EH (cell line): ENCODE measurements at regions not wholly inside any gene's neighbourhood (a gene's known extent, or its start where the extent isn't known, plus 50 kb on each side); places are given as distances from the start of the nearest gene placed in this dataset.

Experiments used
- DNase-seq: peaks from one replicate; pipeline ENCODE4 v3.0.0-alpha.2; 2015; ENCODE audit warnings: low read depth

DNA sequence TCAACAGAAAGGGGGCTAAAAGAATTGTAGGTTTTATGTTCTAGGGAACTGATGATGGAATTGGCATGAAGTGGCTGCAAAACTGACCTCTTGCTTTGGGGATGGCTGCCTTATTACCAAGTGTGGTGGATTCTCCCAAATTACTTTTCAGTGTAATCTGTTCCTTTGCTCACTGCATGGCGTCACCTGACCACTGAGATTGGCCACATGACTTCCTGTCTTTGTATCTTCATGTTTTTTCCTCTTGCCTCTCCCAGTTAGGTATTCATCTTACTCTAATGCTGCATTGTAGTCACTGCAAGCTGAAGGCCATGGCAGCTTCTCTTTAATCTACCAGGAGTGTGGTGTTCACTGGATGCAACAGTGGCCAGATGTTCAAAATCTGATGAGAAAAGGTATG lies 257.7 kb upstream of the TNP1 start:
- DNase-seq: no peak

DNA sequence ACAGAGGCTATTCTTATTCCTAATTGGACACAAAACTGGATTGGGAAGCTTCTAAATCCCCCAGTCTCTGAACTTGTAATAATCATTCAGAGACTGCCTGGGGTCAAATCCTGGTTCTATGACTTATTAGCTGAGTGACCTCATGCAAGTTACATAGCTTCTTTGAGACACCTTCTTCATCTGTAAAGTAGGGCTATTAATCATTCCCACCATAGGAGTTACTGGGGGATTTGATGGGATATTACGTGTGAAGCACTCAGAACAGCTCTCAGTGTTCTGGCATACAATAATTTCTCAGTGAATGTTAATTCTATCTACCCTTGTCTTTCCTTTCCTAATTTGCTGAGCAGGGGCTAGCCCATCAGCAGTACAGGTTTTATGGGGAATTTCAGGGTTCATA lies 256.7 kb upstream of the TNP1 start:
- DNase-seq: no peak

- no peak for DNase-seq
Measured at GRCh38 chr2:217114117-217114516, 254.3 kb upstream of the TNP1 start.

- no peak for DNase-seq
Measured at GRCh38 chr2:217113491-217113890, 253.6 kb upstream of the TNP1 start.

- DNase-seq: no peak
Measured at GRCh38 chr2:217110550-217110949, 250.7 kb upstream of the TNP1 start.

DNA sequence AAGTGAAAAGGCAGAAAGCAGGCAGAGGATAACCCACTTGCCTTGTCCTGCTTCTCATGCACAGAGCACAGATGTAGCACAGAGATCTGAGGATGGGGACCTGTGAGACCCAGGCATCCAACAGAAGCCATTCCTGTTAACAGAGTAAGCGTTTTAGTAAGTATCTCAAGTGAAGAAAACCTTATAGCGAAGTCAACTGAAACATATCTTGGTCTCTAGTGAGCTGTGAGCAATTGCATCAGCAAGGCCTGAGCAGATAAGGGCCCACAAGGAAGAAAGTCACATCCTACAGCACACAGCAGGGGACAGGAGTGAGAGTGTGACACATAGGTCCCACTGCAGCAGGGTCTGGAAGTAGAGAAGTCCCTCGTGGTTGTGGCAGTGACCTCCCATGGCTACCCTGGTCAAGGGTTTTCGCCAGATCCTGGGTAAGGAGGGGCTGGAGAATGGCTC lies 248.7 kb upstream of the TNP1 start:
- DNase-seq: no peak

DNA sequence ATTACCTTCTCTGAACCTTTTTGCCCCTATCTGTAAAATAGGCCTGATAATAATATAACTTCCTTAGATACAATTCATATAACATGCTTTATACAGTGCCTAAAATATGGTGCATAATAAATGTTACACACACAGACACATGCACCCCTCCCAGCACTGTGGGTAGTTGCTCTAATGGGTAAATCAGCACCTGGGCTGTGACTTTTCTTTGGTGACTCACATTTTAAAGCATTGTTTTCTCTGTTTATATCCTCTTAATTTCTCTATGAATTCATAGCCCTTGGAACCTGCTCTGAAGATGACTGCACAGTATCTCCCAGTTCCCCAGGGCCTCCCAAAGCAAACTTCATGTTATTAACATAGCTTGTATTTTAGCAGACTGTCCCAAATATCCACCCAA lies 248.2 kb upstream of the TNP1 start:
- no peak for DNase-seq

DNA sequence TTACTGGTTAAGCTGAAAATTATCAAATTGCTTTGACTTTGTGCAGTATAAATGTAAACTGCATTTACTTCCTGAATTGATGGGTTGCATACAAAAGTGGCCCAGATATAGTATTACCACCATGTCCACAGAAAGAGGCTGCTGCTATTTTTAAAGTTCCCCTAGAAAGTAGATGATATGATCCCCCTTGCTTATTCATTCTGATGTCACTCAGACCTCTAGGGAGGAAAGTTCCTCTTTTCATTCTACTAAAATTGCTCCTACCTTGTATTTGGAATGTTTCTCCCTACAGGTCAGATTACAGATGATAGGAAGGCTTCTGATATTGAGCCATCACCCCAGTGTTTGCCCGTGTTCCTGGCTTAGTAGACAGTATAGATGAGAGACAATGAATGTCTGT lies 247.6 kb upstream of the TNP1 start:
- no peak for DNase-seq

DNA sequence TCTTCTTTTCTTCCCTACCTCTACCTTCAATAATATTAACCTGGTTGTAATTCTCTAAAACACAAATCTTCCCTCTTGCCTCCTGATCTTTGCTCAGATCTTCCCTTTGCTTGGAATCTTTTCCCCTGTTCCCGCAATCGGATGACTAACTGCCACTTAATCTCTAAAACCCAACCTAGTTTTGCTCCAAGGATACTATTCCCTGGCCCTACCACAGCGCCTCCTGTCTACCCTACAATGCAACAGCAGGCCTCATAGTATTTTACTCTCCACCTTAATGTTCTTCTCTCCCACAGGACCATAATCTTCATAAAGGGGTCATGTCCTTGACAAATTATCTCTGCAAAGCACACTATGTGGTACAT lies 246.8 kb upstream of the TNP1 start:
- DNase-seq: peak; percentile 82

DNA sequence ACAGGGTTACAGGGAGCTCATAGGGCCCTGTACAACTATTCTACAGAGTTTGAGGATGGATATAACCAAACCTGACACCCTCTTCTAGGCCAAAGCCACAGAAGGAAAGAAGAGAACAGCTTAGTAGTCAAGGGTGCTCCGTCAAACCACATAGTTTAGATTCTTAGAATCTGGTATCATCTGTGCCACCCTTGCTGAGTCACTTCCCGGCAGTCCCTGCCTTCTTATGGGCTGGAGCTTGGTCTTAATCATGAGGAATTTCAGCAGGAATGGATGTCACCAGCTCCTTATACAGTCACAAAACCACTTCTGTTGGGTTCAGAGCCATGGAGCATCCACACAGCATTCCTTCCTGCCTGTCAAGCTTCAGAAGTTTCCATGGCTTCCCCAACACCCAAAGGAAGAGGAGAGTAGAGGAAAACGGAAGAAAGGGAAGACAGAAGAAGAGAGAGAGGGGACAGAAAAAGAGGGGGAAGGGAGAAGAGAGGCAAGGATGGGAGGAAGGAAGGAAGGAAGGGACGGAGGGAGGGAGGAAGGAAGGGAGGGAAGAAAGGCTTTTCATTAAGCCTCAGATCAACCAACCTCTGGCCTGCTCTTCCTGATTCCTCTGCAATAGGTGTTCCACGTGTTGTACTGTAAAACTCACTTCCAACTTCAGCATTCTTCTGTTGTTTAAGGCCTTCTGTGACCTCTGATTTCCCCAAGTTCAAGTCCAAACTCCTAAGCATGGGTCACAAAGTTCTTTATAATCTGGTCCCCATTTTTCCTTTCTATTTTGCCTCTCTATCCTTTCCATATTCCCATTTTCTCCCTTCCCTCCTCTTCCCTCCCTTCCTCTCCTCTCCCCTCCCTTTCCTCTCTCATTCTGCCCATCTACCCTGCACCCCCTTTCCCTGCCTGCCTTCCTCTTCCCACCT lies 246.1 kb upstream of the TNP1 start:
- peak; percentile 100 for DNase-seq

GRCh38 chr2:217103752-217104545 lies 244.1 kb upstream of the TNP1 start:
- peak; percentile 90 for DNase-seq

- DNase-seq: peak; percentile 42
Measured at GRCh38 chr2:217102956-217103355, 243.1 kb upstream of the TNP1 start.

DNA sequence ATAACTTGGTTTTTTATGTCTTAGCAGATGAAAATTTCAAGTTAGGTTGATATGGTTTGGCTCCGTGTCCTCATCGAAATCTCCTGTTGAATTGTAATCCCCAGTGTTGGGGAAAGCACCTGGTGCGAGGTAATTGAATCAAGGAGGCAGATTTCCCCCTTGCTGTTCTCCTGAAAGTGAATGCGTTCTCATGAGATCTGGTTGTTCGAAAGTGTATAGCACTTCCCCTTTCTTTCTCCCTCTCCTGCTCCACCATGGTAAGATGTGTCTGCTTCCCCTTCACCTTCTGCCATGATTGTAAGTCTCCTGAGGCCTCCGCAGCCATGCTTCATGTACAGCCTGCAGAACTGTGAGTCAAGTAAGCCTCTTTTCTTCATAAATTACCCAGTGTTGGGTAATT lies 242.1 kb upstream of the TNP1 start:
- no peak for DNase-seq

DNA sequence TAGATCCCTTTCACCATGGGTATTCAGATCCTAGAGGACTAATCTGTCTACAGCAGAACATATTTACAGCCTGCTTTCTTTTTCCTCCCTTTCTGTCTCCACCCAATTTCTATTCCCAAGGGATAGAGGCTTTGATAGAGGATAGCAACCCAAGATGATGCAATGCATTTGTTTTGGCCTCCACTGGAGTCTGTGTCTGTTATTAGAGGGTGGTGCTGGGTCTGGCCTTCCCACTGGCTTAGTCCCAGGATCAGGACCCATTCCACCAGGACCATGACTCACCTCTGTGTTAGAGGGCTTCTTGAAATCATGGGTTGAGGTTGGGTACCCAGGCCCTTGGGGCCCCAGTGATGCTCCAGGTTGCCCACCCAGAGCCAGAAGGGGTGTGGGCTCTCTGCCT lies 239.7 kb upstream of the TNP1 start:
- DNase-seq: peak; percentile 31

DNA sequence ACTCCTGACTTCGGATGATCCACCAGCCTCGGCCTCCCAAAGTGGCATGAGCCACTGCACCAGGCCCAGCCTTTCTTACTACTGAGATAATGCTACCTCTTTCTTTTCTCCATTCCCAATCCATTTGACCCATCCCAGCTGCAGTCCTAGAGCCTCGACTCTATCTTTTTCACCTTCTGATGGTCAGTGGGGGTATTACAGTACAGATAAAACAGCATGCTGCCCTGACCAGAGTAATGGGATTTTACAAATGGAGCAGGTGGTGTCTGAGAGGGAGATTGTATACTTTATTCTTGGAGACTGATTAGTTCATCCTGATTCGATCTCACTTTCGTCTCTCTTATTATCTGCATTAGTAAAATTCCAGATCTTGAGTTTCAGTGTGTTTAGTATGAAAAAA lies 238.6 kb upstream of the TNP1 start:
- no peak for DNase-seq

GRCh38 chr2:217097346-217097745 lies 237.5 kb upstream of the TNP1 start:
- no peak for DNase-seq

DNA sequence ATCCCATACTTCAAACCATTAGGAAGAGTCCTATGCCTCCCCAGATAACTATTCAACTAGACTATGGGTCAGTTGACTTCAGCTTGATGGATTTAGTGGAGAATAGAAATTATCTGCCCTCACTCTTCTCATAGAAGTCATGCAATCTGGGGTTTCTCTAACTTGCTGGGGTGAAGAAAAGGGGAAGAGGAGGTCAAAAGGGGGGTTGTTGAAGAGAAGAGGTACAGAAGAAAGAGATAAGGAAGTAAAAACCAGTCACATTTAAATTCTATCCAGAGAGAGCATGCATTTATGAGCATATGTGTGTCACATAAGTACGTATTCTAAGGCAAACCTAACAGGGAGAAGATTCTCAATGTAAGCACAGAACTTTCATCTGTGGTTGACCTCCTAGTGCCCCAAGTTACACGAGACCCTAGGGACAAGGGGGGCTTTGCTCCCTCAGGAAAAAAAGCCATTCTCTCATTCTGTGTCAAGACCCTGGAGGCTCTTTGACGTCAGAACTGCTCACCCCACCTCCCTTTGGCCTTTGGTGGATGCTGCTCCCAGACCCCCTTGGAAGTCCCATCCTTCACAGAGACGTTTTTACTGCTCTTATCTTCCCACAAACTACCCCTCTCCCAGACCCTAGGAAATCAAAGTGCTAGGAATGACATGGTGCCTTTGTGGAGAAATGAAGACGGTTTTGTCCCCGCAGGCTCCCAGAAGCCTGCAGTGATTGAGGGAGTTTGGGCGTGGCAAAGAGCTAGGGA lies 236.8 kb upstream of the TNP1 start:
- DNase-seq: no peak

DNA sequence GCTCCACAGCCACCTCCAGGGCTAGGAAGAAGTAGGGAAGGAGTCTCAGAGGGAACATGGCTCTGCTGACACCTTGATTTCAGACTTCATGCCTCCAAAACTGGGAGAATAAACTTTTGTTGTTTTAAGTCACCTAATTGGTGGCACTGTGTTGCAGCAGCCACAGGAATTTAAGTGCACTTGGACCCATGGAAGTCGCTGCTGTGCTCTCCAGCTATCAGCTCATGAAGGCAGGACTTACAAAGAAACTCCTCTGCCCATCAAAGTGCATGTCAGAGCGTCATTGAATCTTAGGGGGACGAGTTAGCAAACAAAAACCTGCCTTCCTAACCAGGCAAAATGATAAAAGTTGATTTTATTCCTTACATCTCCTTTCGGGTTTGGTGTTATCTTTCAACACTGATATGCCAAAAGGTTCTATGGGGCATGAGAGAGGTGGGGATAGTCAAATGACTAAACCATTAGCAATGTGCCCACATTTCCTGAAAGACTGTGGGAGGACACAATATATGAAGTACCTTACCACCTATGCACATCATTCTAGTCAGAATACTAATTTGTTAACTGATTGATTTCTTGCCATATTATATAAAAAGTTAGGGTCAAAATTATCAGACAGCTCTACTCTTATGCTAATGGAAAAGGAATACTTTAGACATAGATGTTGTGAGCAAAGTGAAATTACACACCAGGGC lies 235.8 kb upstream of the TNP1 start:
- no peak for DNase-seq

DNA sequence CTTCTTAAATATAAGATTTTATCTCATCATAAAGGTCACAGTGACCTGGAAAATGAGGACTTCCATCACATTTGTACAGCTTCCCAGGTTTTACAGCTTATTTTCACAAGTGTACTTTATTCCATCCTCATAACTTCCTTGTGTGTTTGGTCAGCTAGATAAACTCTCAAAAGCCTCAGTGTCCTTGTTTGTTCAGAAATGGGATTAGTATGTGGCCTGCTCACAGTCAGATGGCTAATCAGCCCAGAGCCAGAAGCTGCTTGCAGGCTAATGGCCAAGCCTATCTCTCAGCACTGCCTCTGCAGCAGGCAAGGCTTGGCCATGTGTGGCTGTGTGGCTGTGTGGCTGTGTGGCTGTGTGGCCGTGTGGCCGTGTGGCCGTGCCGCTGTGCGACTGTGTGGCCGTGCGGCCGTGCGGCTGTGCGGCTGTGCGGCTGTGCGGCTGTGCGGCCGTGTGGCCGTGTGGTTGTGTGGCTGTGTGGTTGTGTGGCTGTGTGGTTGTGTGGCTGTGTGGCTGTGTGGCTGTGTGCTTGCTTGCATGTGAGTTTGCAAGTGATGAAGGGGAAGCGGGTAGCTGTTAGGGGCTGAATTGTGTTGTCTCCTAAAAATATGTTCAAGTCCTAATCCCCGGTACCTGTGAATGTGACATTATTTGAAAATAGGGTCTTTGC lies 233.0 kb upstream of the TNP1 start:
- DNase-seq: no peak

DNA sequence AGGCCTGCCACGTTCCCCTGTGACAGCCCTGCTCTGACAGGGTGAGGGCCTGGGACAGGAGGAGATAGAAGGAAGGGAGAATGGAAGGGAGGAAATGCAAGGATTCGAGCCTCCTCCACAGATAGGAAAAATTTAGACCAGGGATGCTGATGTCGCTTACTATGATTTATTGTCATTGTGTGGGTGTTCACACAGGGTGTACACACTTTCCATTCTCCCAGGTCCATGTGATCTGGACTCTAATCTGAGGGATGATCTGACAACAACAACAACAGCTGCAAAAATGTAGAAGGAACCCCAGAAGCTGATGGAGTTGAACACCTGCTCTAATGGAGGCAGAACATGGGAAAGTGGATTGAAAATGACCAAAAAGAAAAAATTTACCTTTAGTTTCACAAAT lies 231.7 kb upstream of the TNP1 start:
- DNase-seq: no peak

DNA sequence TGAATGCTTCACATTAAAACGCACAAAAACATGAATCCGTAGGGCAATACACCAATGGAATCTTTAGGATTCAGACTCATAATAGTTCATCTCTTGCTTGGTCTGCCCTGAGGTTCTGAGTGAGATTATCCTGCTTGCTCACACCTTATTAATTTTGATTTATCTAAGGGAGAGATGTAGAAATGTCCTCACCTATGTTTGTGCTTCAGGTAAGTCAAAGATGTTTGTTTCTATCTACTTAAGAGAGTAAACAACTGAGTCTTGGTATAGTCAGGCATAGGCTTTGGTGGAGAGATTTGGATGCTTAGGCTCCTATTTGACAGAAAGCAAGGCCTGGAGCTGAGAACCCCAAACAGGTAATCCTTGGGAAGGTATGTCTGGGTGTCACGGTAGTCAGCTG lies 231.0 kb upstream of the TNP1 start:
- no peak for DNase-seq
